Aorta (tissue), 5 donors: ENCODE measurements at regions not wholly inside any gene's neighbourhood (a gene's known extent, or its start where the extent isn't known, plus 50 kb on each side); places are given as distances from the start of the nearest gene placed in this dataset.

Source experiments
- ATAC-seq: fragments of 200-7000 bp; cut with Tn5 transposase; one replicate; pipeline ENCODE4 v1.9.1; 2022; ENCODE audit warnings: moderate library complexity; ENCODE audit not compliant: low FRiP score
- DNase-seq, 2 donors: peaks; one replicate each; pipeline ENCODE4 v3.0.0-alpha.2; 2020
- H3K27ac ChIP-seq, 2 donors: one replicate each; pipeline ENCODE4 v1.5.1; 2013; ENCODE audit warnings: low read length in 2 of 2, mild to moderate bottlenecking in 2 of 2, moderate library complexity in 2 of 2, control low read depth in 1 of 2, inconsistent platforms in 1 of 2, low read depth in 1 of 2
- H3K27me3 ChIP-seq, 2 donors: one replicate each; pipeline ENCODE4 v1.6.1; 2013; ENCODE audit warnings: control low read depth in 1 of 2, low read length in 1 of 2, mild to moderate bottlenecking in 1 of 2, moderate library complexity in 1 of 2; ENCODE audit not compliant: insufficient read depth in 2 of 2, control insufficient read depth in 1 of 2
- H3K36me3 ChIP-seq, 2 donors: one replicate each; pipeline ENCODE4 v1.6.1; 2013; ENCODE audit warnings: control low read depth in 1 of 2, low read length in 1 of 2, mild to moderate bottlenecking in 1 of 2; ENCODE audit not compliant: insufficient read depth in 2 of 2, control insufficient read depth in 1 of 2
- H3K4me1 ChIP-seq, 2 donors: one replicate each; pipeline ENCODE4 v1.6.1; 2013; ENCODE audit warnings: low read length in 2 of 2, control low read depth in 1 of 2, mild to moderate bottlenecking in 1 of 2, moderate library complexity in 1 of 2; ENCODE audit not compliant: insufficient read depth in 2 of 2, control insufficient read depth in 1 of 2
- H3K4me3 ChIP-seq, 2 donors: one replicate each; pipeline ENCODE4 v1.5.1; 2013; ENCODE audit warnings: low read length in 2 of 2, control low read depth in 1 of 2, mild to moderate bottlenecking in 1 of 2
- H3K9me3 ChIP-seq: one replicate; pipeline ENCODE4 v1.6.1; 2013; ENCODE audit warnings: mild to moderate bottlenecking, low read length; ENCODE audit not compliant: control insufficient read depth
- WGBS, 2 donors: extraction: QIAGEN DNeasy Blood & Tissue Kit; methylation state at CpG; one replicate each; pipeline ENCODE4 v1.1.7; 2013; 5-methylcytosine and 5-hydroxymethylcytosine counted together
- intact Hi-C, 2 donors: fragments of 100-400 bp; cut with DNase I; formaldehyde crosslinking; loops; one replicate each; pipeline versions ENCODE4 v1.14.2 to v1.15.0; 2022
- donor health status: healthy with polysubstance abuse.
- donor health status: Bipolar disorder and iron deficiency.
- donor health status: DM: no; HTN: no; CAD: no.
- donor health status: DM: no; HTN: no; CAD: no.
- donor health status: DM: yes; HTN: yes; CAD: no.

- 0 to 3% methylated on average over 5 of the region's 5 CpGs for WGBS, 2 donors
- intact Hi-C loops: no loop called here
- ATAC-seq: no peak
- Histone ChIP-seq H3K4me1 (no peaks in the 10 kb centered on the region), H3K36me3 (no peaks in the 10 kb centered on the region), H3K27me3 (no peaks in the 10 kb centered on the region), H3K4me3 (no peak overlapping the region), H3K9me3 (peaks cover 3% of the 10 kb centered on the region), H3K27ac (no peak overlapping the region)
- DNase-seq: no peak
Measured at GRCh38 chr11:31882951-31883392, 71.8 kb upstream of the PAX6 start.

GRCh38 chr11:31881825-31882224 is 70.7 kb upstream of the PAX6 start:
- Histone ChIP-seq H3K9me3 (peaks cover 3% of the 10 kb centered on the region), H3K36me3 (no peaks in the 10 kb centered on the region), H3K27me3 (no peaks in the 10 kb centered on the region), H3K4me1 (no peaks in the 10 kb centered on the region), H3K4me3 (no peak overlapping the region), H3K27ac (no peak overlapping the region)
- intact Hi-C loops: no loop called here
- DNase-seq: no peak
- WGBS, 2 donors: 44 to 46% methylated on average over 2 of the region's 2 CpGs
- no peak for ATAC-seq

- Histone ChIP-seq H3K27me3 (no peaks in the 10 kb centered on the region), H3K36me3 (no peaks in the 10 kb centered on the region), H3K9me3 (peaks cover 2% of the 10 kb centered on the region), H3K27ac (no peak overlapping the region), H3K4me3 (no peak overlapping the region), H3K4me1 (no peaks in the 10 kb centered on the region)
- ATAC-seq (no peak), DNase-seq (no peak)
- intact Hi-C loops: loop anchor here in 1 of 2 donors (10.0 kb wide), 1 partner anchor 385 kb away; no protein-coding TSS in a partner anchor
- 46 to 66% methylated on average over 2 of the region's 2 CpGs for WGBS, 2 donors
Measured at GRCh38 chr11:31879681-31880080, 68.6 kb upstream of the PAX6 start.

- Histone ChIP-seq H3K27me3 (no peaks in the 10 kb centered on the region), H3K36me3 (no peaks in the 10 kb centered on the region), H3K27ac (no peak overlapping the region), H3K4me3 (no peak overlapping the region), H3K9me3 (peaks cover 2% of the 10 kb centered on the region), H3K4me1 (no peaks in the 10 kb centered on the region)
- no peak for DNase-seq
- ATAC-seq: no peak
- intact Hi-C loops: loop anchor here in 1 of 2 donors (10.0 kb wide), 1 partner anchor 383 kb away; no protein-coding TSS in a partner anchor
- WGBS, 2 donors: 53 to 62% methylated on average over 3 of the region's 3 CpGs
Measured at GRCh38 chr11:31877863-31878262, 66.7 kb upstream of the PAX6 start.

- H3K4me3 ChIP-seq: no peak overlapping the region
- peaks cover 2% of the 10 kb centered on the region for H3K9me3 ChIP-seq
- DNase-seq: no peak
- H3K4me1 ChIP-seq: no peaks in the 10 kb centered on the region
- 41 to 43% methylated on average over 4 of the region's 4 CpGs for WGBS, 2 donors
- no peak overlapping the region for H3K27ac ChIP-seq
- no peak for ATAC-seq
- no peaks in the 10 kb centered on the region for H3K27me3 ChIP-seq
- no peaks in the 10 kb centered on the region for H3K36me3 ChIP-seq
- intact Hi-C loops: loop anchor here in 1 of 2 donors (10.0 kb wide), 1 partner anchor 382 kb away; no protein-coding TSS in a partner anchor
Measured at GRCh38 chr11:31877083-31877482, 66.0 kb upstream of the PAX6 start.

GRCh38 chr11:31875866-31876560 is 64.9 kb upstream of the PAX6 start:
- Histone ChIP-seq H3K27me3 (no peaks in the 10 kb centered on the region), H3K4me1 (no peaks in the 10 kb centered on the region), H3K27ac (no peak overlapping the region), H3K4me3 (no peak overlapping the region), H3K9me3 (peaks cover 2% of the 10 kb centered on the region), H3K36me3 (no peaks in the 10 kb centered on the region)
- DNase-seq (no peak), ATAC-seq (no peak)
- intact Hi-C loops: loop anchor here in 1 of 2 donors (10.0 kb wide), 1 partner anchor 381 kb away; no protein-coding TSS in a partner anchor
- WGBS, 2 donors: 23 to 31% methylated on average over 13 of the region's 13 CpGs

- intact Hi-C loops: loop anchor here in 1 of 2 donors (5.0 to 10.0 kb wide), 3 partner anchors 380 to 632 kb away; no protein-coding TSS in a partner anchor
- Histone ChIP-seq H3K27me3 (peaks cover 0 to 2% of the 10 kb centered on the region in 2 donors), H3K36me3 (no peaks in the 10 kb centered on the region)
Measured at GRCh38 chr11:31874631-31875191, 63.6 kb upstream of the PAX6 start.

GRCh38 chr11:31873124-31873523 is 62.0 kb upstream of the PAX6 start:
- DNase-seq (no peak), ATAC-seq (no peak)
- H3K36me3 ChIP-seq: no peaks in the 10 kb centered on the region
- H3K27ac ChIP-seq: no peak overlapping the region
- no peak overlapping the region for H3K4me3 ChIP-seq
- H3K9me3 ChIP-seq: no peaks in the 10 kb centered on the region
- peaks cover 0 to 2% of the 10 kb centered on the region in 2 donors for H3K27me3 ChIP-seq
- intact Hi-C loops: loop anchor here in 1 of 2 donors (5.0 to 10.0 kb wide), 3 partner anchors 378 to 631 kb away; no protein-coding TSS in a partner anchor
- H3K4me1 ChIP-seq: no peaks in the 10 kb centered on the region
- 58 to 65% methylated on average over 2 of the region's 2 CpGs for WGBS, 2 donors

More at GRCh38 chr11:31874631-31875191, 63.6 kb upstream of the PAX6 start:
- Histone ChIP-seq H3K4me3 (no peak overlapping the region), H3K9me3 (peaks cover 2% of the 10 kb centered on the region), H3K27ac (no peak overlapping the region), H3K4me1 (no peaks in the 10 kb centered on the region)
- ATAC-seq (no peak), DNase-seq (no peak)
- WGBS, 2 donors: 37 to 38% methylated on average over 6 of the region's 6 CpGs
